GM13977 (cell line): ENCODE measurements at regions not wholly inside any gene's neighbourhood (a gene's known extent, or its start where the extent isn't known, plus 50 kb on each side); places are given as distances from the start of the nearest gene placed in this dataset.

Experiments
- DNase-seq: peaks from one replicate; pipeline ENCODE4 v3.0.0; 2012; ENCODE audit warnings: low spot score
- CTCF ChIP-seq: IDR thresholded peaks from 2 replicates; pipeline ENCODE4 v1.5.1; 2012; ENCODE audit warnings: mild to moderate bottlenecking, control low read depth; ENCODE audit not compliant: insufficient read depth; ENCODE audit errors: extremely low read depth, missing control alignments
- in situ Hi-C: fragments of 300-500 bp; cut with MboI; formaldehyde crosslinking; loops from one replicate; pipeline ENCODE4 v1.12.0; 2022; ENCODE audit warnings: low sequenced_read_pairs, low pct_unique_long_range_greater_than_20kb, mixed read lengths, inconsistent platforms; ENCODE audit not compliant: unreplicated experiment

GRCh38 chr4:54843106-54843505 lies 185.3 kb downstream of the KIT start:
- TF ChIP-seq CTCF = no peak
- no peak for DNase-seq
- in situ Hi-C loops = no loop called here

- DNase-seq = no peak
- in situ Hi-C loops = no loop called here
- TF ChIP-seq CTCF = no peak
These were observed 184.9 kb downstream of the KIT start for GRCh38 chr4:54842656-54843055.

- TF ChIP-seq CTCF = no peak
- DNase-seq = no peak
- in situ Hi-C loops = no loop called here
These were observed 184.5 kb downstream of the KIT start for GRCh38 chr4:54842226-54842625.

GRCh38 chr4:54840992-54841768 lies 183.4 kb downstream of the KIT start:
- in situ Hi-C loops = no loop called here
- DNase-seq = no peak
- no peak for TF ChIP-seq CTCF

- no peak for DNase-seq
- in situ Hi-C loops = no loop called here
- no peak for TF ChIP-seq CTCF
These were observed 182.7 kb downstream of the KIT start for GRCh38 chr4:54840430-54840829.

- DNase-seq = no peak
- no peak for TF ChIP-seq CTCF
- in situ Hi-C loops = no loop called here
These were observed 180.5 kb downstream of the KIT start for GRCh38 chr4:54838301-54838700.
